NK-92 treated with Interleukin-12 subunit alpha and Interleukin-12 subunit beta, amount 100 ng/mL, for 24 hours (cell line): ENCODE measurements at regions not wholly inside any gene's neighbourhood (a gene's known extent, or its start where the extent isn't known, plus 50 kb on each side); places are given as distances from the start of the nearest gene placed in this dataset.
A peak's percentile ranks its signal among the peaks of the same experiment; 100 is the strongest.

Source experiments
- DNase-seq: peaks from one replicate; lab custom pipeline; 2025; lab: John Stamatoyannopoulos, UW

GRCh38 chr1:30045304-30046090 is 677.9 kb downstream of the MATN1 start:
- no peak for DNase-seq

- no peak for DNase-seq
Measured at GRCh38 chr1:30044656-30045144, 678.7 kb downstream of the MATN1 start.

GRCh38 chr1:30043731-30044408 is 679.5 kb downstream of the MATN1 start:
- DNase-seq, result peak; percentile 52

GRCh38 chr1:30043256-30043655 is 680.1 kb downstream of the MATN1 start:
- DNase-seq, result no peak

GRCh38 chr1:30042438-30043147 is 680.8 kb downstream of the MATN1 start:
- DNase-seq, result no peak

GRCh38 chr1:30041741-30042437 is 681.5 kb downstream of the MATN1 start:
- DNase-seq, result no peak

- DNase-seq, result no peak
Measured at GRCh38 chr1:30040081-30041019, 683.0 kb downstream of the MATN1 start.

GRCh38 chr1:30039354-30040080 is 683.9 kb downstream of the MATN1 start:
- DNase-seq, result no peak

- DNase-seq, result no peak
Measured at GRCh38 chr1:30038134-30039025, 685.0 kb downstream of the MATN1 start.

GRCh38 chr1:30037251-30038118 is 685.9 kb downstream of the MATN1 start:
- no peak for DNase-seq

GRCh38 chr1:30036666-30037065 is 686.7 kb downstream of the MATN1 start:
- no peak for DNase-seq

GRCh38 chr1:30036229-30036547 is 687.2 kb downstream of the MATN1 start:
- no peak for DNase-seq

GRCh38 chr1:30035522-30036228 is 687.7 kb downstream of the MATN1 start:
- DNase-seq, result no peak

- no peak for DNase-seq
Measured at GRCh38 chr1:30034627-30035521, 688.5 kb downstream of the MATN1 start.

GRCh38 chr1:30034105-30034626 is 689.2 kb downstream of the MATN1 start:
- DNase-seq, result no peak
